Effector CD4-positive, alpha-beta T cell (primary cell): ENCODE measurements at regions not wholly inside any gene's neighbourhood (a gene's known extent, or its start where the extent isn't known, plus 50 kb on each side); places are given as distances from the start of the nearest gene placed in this dataset.

Experiments
- DNase-seq: peaks from one replicate; pipeline ENCODE4 v3.0.0-alpha.2; 2020

DNA sequence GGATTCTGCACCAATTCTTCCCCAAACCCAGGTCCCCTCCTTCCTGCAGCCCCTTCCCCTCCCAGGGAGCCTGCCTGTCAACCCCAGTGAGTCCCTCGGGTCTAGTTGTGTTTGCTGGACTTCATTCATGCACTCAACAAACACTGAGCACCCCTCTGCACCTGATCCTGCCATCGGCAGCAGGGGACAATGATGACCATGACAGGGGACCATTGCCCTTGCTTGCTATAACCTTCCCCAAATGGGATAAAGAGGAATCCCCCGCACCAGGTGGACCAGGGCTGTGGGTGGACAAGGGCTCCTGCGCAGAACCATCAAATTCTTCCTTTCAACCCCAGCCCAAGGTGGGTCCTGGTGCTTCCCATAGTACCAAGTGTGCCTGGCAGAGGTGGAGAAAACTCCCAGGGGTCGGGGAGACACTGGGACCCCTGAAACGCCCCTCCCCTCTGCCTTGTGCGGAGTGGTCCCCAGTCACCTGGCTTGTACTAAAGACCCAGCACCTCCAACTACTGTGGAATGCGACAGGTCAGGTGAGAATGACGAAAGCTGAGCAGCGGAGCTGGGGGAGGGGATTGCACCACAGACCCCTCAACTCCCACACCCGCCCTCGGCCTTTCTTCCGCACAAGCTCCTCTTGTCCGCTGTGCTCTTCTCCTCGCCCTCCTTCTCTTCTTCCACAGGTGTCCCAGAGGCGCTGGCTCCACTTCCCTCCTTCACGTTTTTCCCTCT lies 119.9 kb upstream of the ZNF217 start:
- no peak for DNase-seq

DNA sequence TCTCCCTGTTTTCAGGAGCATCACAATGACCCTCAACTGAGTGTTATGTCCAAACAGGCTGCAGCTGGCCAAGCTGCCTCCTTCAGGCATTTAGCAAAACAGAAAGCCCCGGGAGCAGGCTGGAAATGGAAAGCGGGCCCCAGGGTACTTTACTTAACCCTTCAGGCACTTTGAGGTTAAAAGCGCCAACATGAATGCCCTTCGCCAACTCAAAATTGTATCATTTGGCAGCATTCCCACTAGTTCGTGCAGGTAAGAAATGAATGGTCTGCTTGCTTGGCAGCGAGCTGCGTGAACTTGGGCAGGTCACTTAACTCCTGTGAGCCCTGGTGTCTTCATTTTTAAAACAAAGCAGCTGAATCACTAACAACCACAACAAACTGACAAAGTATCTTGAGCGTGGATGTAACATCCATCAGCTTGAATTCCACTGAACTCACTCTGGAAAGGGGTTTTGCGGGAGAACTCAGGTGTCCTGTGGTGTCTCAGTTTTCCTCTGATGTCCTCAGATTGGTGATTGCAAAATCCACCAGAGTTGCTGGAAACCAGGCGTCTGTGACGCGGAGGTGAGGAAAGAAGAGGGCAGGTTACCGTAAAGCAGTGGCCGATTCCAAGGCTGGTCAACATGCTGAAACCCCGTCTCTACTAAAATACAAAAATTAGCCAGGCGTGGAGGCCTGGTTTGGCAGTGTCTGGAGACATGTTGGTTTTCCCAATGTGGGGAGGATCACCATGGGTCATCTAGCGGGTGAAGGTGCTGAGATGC lies 118.8 kb upstream of the ZNF217 start:
- DNase-seq = no peak

DNA sequence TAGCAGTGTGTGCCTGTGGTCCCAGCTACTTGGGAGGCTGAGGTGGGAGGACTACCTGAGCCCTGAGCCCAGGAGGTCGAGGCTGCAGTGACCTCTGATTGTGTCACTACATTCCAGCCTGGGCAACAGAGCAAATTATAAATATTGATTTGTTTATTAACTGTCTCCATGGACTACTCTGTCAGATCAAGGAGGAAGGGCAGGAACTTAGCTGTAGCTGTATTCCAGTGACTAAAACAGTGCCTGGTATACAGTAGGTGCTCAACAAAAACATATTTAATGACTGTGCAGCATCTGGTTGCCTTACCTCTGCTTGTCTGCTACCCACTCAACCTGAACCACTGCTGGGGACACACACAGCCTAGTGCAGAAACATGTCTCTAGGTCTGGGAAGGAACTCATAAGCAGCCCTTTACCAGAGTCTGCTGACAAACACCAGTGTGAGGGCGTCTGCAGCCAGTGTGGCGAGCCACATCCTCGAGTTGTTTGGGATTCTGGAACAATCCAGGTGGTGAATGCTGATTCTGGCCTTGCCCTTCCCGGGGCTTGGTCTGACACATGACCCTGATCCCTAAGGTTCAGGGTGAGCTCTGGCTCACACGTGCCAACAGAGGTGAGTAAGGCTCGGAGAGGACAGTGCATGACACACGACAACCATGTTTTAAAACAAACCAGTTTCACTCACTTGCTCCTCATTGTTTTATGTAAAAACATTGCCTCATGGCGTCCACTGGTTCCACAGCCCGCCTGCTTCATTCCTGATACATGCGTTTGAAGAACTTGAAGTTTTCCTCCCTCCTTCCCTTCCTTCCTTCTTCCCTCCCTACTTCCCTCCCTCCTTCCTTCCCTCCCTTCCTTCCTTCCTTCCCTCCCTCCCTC lies 117.9 kb upstream of the ZNF217 start:
- DNase-seq = no peak

DNA sequence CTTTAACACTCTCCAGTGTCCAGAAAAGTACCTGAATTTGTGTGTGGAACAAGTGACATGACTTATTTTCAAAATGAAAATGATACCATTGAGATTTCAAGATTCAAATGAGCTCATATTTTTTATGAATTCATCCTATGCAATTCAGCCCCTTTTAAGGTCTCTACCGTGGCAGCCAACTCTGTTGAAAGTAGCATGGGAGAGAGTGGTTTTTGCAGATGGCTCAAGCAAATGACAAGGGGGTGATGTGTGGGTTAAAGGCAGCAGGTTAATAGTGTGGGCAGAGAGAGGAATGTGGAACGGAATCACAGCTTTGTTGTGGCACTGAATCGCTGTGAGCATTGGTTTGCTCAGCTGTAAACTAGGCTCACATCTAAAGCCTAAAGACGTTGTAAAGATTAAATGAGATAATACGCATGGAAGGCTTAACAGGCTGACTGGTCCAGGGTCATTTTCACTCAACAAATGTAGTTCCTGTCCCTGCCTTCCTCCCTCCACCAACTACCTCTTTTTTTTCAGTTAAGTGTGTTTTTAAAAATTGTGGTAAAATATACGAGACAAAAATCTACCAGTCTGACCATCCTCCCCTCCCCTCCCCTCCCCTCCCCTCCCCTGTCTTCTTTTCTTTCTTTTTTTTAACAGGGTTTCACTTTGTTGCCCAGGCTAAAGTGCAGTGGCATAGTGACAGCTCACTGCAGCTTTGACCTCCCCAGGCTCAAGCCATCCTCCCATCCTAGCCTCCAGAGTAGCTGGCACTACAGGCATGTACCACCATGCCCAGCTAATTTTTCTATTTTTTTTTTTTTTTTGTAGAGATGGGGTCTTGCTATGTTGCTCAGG lies 114.7 kb upstream of the ZNF217 start:
- no peak for DNase-seq

DNA sequence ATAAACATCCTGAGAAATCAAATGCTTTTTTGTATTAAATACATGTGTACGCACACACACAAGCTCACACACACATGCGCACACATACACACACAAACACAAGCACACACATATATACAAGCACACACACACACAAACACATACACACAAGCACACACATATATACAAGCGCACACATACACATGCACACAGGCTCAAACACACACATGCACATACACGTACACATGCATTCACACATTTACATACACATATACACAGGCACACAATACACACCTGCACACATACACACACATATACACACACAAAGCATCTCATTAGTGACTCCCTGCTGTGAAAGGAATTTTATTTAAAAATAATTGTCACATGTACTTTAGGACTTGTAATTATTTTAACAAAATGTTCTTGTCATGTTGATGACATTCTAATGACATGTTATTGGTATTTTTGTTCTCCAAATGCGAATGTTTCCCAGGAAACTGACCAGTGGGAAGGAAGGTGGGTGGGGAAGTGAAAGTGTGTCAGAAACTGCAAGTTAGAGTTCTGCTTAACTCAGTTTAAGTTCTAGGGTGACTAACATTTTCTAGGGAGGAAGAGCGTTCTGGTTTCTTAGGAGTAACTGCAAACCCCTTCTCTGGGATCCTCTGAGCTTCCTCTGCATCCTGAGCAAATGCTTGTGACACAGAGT lies 113.9 kb upstream of the ZNF217 start:
- no peak for DNase-seq

DNA sequence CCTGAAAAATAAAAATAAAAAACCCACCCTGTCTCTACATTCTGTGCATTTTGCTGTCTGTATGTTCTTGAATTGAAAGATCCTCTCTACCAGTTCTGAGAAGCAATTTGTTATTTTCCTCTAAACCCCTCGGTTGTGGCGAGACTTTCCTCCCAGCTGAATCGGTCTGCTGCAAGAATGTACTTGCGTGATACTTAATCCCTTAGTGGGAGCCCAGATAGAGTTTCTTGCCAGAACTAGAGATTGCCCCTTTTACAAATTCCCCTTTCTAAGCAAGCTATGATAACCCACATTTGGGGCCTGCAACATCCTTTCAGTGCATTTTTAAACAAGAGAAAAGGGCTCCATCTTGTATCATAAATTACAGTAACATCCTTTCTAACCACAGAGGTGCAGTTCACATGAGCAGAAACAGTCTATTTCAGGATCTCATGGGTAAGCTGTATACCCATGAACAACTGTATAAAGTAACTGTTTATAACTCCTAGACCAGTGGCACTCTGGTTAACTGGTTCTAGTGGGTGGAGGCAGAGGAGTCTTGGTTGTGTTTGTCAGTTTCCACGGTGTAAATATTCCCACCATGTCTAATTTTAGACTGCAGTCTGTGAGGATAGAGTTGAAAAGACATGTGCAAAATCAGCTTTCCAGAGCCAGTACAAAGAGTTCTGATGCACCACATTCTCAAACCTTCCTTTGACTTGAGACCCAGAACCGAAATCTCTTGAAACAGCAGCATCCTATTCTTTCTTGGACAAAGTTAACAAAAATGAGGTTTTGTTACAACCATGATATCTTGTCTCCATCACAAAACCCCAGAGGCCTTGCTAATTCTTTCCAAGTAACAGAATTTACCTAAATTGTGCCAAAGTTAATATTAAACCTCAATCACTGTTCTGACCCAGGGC lies 113.1 kb upstream of the ZNF217 start:
- DNase-seq = no peak

DNA sequence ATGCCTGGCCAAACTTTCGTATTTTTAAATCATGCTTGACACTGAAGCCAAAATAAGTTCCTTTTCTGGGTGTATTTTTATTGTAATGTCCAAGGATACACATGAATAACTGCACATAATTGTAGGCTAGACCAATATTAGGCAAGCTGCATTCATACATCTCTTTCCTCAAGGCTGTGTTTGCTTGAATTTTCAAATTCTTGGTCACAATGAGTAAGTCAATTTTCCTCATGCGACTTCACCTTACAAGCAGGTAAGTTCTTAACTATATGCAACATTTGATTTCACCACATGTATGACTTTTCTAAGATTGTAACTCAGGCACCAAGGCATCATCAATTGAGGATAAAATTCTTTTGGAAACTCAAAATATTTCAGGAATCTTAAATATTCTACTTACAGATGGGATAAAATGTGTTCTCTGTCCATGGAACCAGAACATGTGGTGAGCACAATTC lies 112.4 kb upstream of the ZNF217 start:
- DNase-seq = no peak

DNA sequence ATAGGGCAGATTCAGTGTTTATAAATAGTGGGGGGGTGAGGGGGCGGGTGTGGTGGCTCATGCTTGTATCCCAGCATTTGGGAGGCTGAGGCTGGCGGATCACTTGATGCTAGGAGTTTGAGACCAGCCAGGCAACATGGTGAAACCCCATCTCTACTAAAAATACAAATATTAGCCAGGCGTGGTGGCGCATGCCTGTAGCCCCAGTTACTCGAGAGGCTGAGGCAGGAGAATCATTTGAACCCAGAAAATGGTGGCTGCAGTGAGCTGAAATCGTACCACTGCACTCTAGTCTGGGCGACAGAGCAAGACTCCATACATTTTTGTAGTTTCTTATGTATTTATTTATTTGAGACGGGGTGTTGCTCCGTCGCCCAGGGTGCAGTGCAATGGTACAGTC lies 109.0 kb upstream of the ZNF217 start:
- DNase-seq = no peak

DNA sequence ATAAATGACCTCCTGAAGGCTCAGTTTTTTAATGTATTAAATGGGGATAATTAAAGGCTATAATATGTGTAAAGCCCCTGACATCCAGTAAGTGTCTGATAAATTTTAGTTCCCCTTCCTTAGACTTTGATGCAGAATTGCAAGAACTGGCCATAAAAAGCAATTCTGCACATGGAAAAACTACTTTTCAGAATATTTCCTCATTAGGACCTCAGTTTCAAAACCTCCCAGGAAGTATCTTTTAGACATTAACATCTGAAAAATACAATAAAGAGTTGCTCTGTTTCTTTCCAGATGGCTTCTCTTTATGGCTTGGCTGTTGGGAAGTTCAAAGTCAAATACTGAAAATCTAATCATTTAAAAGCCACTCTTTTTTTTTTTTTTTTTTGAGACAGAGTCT lies 106.3 kb upstream of the ZNF217 start:
- no peak for DNase-seq

DNA sequence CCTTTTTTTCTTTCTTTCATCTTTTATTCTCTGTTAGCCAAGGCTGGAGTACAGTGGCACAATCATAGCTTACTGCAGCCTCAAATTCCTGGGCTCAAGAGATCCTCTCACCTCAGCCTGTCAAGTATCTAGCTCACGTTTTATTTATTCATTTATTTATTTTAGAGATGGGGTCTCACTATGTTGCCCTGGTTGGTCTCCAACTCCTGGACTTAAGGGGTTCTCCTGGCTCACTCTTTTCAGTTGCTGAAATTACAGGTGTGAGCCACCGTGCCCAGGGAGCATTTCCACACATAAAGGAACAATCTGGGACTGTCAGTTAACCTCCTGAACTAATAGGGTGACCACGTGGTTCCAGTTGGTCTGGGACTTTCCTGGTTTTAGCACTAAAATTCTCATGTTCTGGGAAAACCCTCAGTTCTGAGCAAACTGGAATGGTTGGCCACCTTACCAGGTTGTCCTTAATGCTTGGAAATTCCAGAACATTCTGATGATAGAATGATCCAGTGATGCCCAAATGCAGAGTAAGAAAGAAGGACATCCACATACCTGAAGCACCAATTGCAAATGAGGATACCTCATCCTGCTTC lies 105.5 kb upstream of the ZNF217 start:
- no peak for DNase-seq

DNA sequence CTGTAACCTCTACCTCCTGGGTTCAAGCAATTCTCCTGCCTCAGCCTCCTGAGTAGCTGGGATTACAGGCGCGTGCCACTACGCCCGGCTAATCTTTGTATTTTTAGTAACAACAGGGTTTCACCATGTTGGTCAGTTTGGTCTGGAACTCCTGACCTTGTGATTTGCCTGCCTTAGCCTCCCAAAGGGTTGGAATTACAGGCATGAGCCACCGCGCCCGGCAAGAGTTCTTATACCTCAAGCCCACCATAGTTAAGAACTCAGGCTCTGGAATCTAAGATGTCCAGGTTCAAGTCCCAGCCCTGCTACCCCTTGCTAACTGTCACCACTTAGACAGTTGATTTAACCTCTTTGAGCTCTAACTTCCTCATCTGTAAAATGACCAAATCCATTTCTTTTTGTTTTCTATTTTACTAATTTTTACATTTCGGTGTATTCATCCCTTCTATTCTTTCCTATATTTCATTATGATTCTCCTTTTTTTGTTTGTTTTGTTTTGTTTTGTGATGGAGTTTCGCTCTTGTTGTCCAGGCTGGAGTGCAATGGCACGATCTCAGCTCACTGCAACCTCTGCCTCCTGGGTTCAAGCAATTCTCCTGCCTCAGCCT lies 104.8 kb upstream of the ZNF217 start:
- DNase-seq = no peak

DNA sequence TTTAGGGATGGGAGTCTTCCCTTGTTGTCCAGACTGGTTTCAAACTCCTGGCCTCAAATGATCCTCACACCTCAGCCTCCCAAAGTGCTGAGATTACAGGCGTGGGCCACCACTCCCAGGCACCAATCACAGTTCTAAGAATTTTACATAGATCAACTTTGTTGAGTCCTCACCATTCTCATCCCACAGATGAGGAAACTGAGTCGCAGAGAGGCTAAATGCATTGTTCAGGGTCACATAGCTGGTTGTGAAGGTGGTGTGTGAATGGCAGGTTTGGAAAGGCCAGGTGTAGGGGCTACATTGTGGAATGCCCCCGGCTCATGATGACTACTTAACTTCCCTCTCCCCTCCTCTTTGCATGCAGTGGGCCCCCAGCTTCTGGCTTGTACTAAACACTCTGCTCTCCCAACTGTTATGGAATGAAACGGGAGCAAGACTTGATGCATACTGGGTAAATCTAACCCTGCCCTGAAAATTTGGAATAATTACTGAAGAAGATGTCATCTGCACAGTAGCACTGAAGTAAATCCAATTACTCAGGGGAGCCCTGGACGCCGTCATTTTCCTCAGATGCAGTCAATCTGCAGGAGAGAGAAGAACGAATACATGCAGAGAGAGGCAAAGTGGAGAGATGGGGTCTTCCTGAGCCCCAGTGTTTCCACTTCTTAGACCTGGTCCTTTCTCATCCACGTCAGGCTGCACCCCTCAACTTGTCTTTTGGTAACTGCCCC lies 102.3 kb upstream of the ZNF217 start:
- no peak for DNase-seq

DNA sequence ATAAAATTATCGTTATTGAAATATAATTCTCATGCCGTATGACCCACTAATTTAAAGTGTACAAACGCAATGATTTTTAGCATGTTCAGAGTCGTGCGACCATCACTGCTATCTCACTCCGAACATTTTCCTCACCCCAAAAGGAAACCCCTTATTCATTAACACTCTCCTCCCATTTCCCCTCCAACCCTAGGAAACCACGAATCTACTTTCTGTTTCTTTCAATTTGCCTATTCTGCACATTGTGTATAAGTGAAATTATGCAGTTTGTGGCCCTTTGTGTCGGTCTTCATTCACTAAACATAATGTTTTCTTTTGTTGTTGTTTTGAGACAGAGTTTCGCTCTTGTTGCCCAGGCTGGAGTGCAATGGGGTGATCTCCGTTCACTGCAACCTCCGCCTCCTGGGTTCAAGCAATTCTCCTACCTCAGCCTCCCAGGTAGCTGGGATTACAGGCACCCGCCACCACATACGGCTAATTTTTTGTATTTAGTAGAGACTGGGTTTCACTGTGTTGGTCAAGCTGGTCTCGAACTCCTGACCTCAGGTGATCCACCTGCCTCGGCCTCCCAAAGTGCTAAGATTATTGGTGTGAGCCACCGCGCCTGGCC lies 99.7 kb upstream of the ZNF217 start:
- no peak for DNase-seq

DNA sequence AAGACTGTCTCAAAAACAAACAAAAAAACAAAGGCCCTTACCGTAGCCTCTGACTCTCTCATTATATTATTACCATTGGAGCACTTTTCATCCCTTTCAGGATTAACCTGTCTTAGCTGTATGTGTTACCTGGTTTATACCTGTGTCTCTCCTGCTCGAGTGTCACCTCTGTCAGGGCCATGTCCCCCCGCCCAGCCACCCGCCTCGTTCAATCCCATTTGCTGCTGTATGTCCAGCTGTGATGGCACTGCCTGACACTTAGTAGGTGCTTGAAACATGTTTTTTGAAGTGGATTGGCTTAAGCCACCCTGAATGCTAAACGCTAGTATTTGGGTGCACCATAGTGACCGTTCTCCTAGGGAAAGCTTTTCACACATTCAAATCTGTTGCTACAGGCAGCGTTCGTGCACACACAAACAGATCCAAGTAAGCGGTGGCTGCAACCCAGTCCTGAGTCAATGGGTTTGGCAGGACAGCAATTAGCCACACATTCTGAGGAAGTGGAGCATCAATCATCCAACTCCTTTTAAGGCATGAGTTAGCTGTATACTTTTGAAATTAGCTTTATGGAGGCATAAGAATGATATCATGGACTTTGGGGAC lies 98.9 kb upstream of the ZNF217 start:
- DNase-seq = no peak

DNA sequence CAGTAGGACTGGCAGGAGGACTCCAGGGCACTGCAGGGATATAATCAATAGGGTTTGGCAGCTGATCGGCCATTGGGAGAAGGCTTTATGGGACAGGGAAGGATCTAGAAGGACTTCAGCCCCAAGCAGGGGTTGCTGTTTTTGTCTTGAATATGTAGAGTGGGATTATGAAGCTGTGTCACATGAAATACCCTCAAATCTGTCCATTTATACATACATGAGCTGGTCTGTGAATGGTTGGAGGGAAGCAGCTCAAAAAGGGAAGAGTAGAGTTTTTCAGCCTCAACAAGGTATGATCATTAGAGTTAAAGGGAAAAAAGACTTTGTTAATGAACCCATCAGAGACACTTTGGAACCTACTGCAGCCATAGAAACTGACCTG lies 98.2 kb upstream of the ZNF217 start:
- no peak for DNase-seq

DNA sequence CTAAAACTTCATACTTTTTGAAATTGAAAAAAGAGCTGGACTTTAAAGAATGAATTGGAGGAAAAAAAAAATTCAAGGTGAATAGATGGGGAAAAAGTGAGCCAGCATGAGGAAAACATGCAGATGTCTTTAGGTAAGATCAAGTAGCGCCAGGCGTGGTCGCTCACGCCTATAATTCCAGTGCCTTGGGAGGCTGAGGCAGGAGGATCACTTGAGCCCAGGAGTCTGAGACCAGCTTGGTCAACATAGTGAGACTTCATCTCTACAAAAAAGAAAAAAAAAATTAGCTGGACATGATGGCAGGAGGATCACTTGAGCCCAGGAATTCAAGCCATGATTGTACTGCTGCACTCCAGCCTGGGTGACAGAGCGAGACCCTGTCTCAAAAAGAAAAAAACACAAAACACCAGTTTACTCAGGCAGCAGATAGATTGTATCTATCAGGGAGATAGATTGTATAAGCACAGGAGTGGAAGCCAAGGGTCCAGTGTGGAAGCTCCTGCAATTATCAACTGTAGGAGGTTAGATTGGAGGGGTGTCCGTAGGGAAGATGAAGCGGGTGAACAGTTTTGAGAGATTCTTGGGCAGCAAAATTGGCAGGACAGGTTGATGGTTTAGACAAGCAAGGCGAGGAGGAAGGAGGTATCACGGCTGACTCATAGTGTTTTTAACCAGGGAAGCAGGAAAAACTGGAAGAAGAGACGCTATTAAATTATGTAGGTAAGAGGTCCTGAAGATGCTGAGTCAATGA lies 97.6 kb upstream of the ZNF217 start:
- DNase-seq = no peak

DNA sequence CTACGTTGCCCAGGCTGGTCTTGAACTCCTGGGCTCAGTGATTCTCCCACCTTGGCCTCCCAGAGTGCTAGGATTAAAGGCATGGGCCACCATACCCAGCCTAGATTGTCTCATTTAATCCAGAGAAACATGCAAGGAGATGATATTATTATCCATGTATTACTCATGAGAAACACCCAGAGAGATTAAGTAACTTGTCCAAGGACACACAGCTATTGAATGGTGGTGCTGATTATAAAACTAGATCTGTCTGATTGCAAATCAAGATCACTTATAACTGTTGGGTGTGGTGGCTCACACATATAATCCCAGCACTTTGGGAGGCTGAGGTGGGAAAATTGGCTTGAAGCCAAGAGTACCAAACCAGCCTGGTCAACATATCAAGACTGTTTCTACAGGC lies 94.4 kb upstream of the ZNF217 start:
- no peak for DNase-seq
